ENCODE measurements at regions not wholly inside any gene's neighbourhood (a gene's known extent, or its start where the extent isn't known, plus 50 kb on each side); places are given as distances from the start of the nearest gene placed in this dataset.

DNA sequence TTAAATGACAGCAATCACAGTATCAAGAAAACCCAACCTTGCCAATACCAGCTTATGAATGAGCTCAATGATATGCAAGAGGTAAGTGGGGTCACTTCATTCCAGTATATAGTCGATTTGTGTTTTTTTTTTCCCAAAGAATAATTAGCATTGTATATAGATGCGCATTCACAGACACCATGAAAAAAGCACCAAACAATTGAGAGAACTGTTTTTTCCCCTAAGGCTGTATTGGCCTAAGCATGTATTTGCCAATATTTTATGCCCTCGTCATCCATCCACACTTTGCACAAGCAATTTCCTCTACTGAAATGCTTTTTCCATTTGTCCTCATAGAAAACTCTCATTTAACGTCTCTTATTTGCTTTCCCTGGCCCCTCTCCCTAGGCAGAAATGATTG lies 213.7 kb downstream of the SAMD5 start:
- Mint-ChIP-seq H3K36me3 (no peaks in the 10 kb centered on the region), H3K27me3 (no peaks in the 10 kb centered on the region)

DNA sequence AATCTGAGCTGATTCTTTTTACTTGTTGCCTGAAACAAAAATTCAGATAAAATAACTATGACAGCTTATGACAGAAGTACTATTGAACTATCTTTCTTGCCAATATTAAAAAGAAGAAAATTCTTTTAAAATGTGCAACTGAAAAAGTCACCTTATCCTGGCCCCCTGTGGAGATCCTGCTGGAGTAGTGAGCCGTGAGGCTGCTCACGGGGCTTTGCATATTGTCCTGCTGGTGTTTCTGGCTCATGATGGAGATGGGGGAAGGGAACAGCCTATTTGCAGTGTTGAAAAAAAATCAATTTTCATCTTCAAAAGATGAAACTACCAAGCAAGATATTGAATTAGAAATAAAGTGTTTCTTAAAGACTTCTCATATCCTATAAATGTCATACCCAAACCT lies 216.0 kb downstream of the SAMD5 start:
- Mint-ChIP-seq H3K36me3 (no peaks in the 10 kb centered on the region), H3K4me1 (no peaks in the 10 kb centered on the region), H3K27me3 (no peaks in the 10 kb centered on the region), H3K4me3 (no peak overlapping the region), H3K27ac (no peak overlapping the region), H3K9me3 (peaks cover 4 to 15% (median 4%) of the 10 kb centered on the region in 3 donors)

More for the DNA sequence above, 213.7 kb downstream of the SAMD5 start:
- peaks cover 4 to 16% (median 5%) of the 10 kb centered on the region in 3 donors for H3K9me3 Mint-ChIP-seq
- no peaks in the 10 kb centered on the region for H3K4me1 Mint-ChIP-seq
- H3K27ac Mint-ChIP-seq, result no peak overlapping the region
- H3K4me3 Mint-ChIP-seq, result no peak overlapping the region

DNA sequence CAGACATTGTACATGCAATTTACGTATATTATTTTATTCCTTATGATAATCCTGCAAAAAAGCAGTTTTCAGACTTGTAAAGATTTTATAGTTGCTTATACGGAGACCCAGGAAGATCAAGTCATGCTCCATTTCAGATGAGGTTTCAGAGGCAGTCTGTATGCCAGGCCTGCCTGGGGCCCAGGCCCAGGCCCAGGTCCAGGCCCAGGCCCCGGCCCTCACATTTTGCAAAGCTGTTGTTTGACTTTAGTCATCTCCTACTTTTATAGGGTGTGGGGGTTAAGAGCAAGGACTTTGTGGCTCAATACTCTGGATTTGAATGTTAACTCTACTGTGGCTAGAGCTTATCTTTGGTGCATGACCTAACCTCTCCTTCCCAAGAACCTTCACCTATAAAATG lies 217.9 kb downstream of the SAMD5 start:
- peaks cover 4 to 17% (median 4%) of the 10 kb centered on the region in 3 donors for H3K9me3 Mint-ChIP-seq

DNA sequence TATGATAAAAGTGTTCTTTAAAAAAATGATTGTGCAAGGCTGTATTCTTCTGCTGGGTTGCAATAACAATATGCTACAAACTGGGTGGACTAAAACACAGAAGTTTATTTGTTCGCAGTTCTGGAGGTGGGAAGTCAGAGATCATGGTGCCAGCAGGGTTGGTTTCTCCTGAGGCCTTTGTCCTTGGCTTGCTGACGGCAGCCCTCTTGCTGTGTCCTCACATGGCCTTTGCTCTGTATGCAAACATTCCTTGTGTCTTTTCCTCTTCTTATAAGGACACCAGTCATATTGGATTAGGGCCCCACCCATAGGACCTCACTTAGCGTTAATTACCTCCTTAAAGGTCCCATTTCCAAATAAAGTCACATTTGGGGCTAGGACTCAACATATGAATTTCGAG lies 220.4 kb downstream of the SAMD5 start:
- no peak overlapping the region for H3K4me3 Mint-ChIP-seq
- H3K36me3 Mint-ChIP-seq, result no peaks in the 10 kb centered on the region
- no peaks in the 10 kb centered on the region for H3K27me3 Mint-ChIP-seq
- H3K4me1 Mint-ChIP-seq, result no peaks in the 10 kb centered on the region
- no peak overlapping the region for H3K27ac Mint-ChIP-seq
- H3K9me3 Mint-ChIP-seq, result peaks cover 2 to 8% (median 2%) of the 10 kb centered on the region in 3 donors

More for the DNA sequence above, 217.9 kb downstream of the SAMD5 start:
- H3K27me3 Mint-ChIP-seq, result no peaks in the 10 kb centered on the region
- no peaks in the 10 kb centered on the region for H3K36me3 Mint-ChIP-seq
- H3K4me3 Mint-ChIP-seq, result no peak overlapping the region
- no peaks in the 10 kb centered on the region for H3K4me1 Mint-ChIP-seq
- H3K27ac Mint-ChIP-seq, result no peak overlapping the region

DNA sequence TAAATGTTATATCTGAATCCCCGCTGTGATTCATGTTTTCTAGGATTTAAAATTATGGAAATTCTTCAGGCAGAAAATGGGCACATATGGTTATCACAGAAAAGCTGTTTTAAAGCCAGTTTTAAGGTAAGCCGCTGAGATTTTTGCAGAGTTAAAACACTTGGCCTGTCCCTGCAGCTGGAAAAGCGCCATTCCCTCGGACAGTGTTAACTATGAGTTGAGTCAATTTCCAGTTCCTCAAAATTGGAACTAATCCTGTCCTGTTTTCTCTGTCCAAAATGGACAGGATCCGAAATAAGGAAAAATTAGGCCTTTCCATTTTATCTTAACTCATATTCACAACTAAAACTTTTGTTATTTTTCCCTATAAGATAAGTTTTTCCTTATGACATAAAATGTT lies 225.2 kb downstream of the SAMD5 start:
- H3K4me1 Mint-ChIP-seq, result no peaks in the 10 kb centered on the region
- no peak overlapping the region for H3K27ac Mint-ChIP-seq
- peaks cover 2 to 5% (median 2%) of the 10 kb centered on the region in 3 donors for H3K9me3 Mint-ChIP-seq
- no peak overlapping the region for H3K4me3 Mint-ChIP-seq
- H3K36me3 Mint-ChIP-seq, result no peaks in the 10 kb centered on the region
- H3K27me3 Mint-ChIP-seq, result peaks cover 3% of the 10 kb centered on the region

DNA sequence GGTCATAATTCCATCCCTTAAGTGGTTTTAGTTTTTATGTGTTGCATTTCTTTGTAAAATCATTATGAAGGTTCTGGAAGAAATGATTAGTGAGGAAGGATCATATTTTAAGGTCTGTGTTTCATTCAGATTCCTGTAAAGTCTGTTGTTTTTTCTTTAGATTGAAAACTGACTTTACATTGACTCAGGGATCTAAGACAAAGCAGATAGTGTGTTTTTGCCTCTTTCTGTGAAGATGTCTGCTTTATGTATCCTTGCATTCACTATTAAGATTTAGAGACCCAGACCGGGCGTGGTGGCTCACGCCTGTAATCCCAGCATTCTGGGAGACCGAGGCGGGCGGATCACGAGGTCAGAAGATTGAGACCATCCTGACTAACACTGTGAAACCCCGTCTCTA lies 225.7 kb downstream of the SAMD5 start:
- H3K36me3 Mint-ChIP-seq, result no peaks in the 10 kb centered on the region
- H3K4me1 Mint-ChIP-seq, result no peaks in the 10 kb centered on the region
- H3K4me3 Mint-ChIP-seq, result no peak overlapping the region
- H3K9me3 Mint-ChIP-seq, result peaks cover 2 to 5% (median 2%) of the 10 kb centered on the region in 3 donors
- no peak overlapping the region for H3K27ac Mint-ChIP-seq
- peaks cover 3% of the 10 kb centered on the region for H3K27me3 Mint-ChIP-seq

DNA sequence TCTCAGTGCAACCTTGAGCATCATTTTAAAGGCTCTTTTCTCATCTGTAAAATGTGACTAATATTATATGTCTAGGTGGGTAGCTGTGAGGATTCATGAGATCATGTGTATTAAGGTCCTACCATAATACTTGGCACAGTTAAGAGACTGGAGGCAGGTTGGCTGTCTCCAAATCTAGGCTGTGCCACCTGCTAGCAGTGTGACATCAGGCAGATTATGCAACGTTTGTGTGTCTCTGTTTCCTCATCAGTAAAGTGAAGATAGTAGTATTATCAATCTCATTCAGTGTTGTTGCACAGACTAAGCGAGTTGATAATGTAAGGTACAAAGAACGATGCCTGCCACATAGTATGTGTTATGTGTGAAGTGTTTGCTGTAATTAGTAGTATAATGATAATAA lies 227.4 kb downstream of the SAMD5 start:
- no peaks in the 10 kb centered on the region for H3K4me1 Mint-ChIP-seq
- H3K9me3 Mint-ChIP-seq, result peaks cover 0 to 2% (median 0%) of the 10 kb centered on the region in 3 donors
- peaks cover 3% of the 10 kb centered on the region for H3K27me3 Mint-ChIP-seq
- no peak overlapping the region for H3K4me3 Mint-ChIP-seq
- no peak overlapping the region for H3K27ac Mint-ChIP-seq
- no peaks in the 10 kb centered on the region for H3K36me3 Mint-ChIP-seq

DNA sequence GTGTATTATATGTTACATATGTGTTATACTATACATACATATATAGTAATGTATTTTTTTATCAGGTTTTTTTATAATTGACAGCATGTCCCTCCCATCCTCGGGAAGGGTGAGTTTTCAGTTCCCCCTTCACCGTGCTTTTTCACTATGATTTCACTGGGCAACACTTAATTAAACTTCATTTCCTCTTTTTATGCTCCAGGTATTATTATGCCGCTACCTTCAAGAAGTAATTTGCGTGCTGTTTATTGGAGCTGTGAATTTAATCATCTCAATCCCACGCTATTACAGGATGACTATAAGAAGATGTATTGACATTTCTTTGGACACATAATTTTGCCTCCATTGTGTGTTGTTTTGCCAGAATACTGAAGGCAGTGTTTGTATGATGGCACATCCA lies 228.6 kb downstream of the SAMD5 start:
- no peak overlapping the region for H3K27ac Mint-ChIP-seq

DNA sequence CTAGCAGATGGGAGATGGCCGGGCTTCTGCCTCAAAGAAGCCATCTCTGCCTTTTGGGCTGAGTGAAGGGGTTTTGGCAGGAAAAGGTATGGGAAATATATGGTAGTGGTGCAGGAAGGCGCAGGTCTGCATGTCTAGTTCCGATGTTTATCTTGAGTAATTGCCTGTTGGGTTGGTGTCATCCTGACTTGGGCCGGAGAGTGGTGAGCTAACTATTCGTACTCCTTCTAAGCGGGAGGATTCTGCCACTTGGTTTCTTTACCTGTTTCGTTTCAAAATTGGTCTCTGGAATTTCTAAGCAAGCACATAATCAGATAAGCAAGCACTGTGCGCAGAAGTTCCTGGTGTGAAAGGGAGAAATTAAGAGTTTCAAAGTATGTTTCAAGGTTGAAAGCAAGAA lies 229.6 kb downstream of the SAMD5 start:
- Mint-ChIP-seq H3K9me3 (no peaks in the 10 kb centered on the region), H3K4me1 (no peaks in the 10 kb centered on the region), H3K27ac (no peak overlapping the region), H3K36me3 (no peaks in the 10 kb centered on the region), H3K4me3 (no peak overlapping the region), H3K27me3 (peaks cover 3% of the 10 kb centered on the region)

More for the DNA sequence above, 228.6 kb downstream of the SAMD5 start:
- no peaks in the 10 kb centered on the region for H3K9me3 Mint-ChIP-seq
- H3K36me3 Mint-ChIP-seq, result no peaks in the 10 kb centered on the region
- H3K27me3 Mint-ChIP-seq, result peaks cover 3% of the 10 kb centered on the region
- H3K4me1 Mint-ChIP-seq, result no peaks in the 10 kb centered on the region
- H3K4me3 Mint-ChIP-seq, result no peak overlapping the region

DNA sequence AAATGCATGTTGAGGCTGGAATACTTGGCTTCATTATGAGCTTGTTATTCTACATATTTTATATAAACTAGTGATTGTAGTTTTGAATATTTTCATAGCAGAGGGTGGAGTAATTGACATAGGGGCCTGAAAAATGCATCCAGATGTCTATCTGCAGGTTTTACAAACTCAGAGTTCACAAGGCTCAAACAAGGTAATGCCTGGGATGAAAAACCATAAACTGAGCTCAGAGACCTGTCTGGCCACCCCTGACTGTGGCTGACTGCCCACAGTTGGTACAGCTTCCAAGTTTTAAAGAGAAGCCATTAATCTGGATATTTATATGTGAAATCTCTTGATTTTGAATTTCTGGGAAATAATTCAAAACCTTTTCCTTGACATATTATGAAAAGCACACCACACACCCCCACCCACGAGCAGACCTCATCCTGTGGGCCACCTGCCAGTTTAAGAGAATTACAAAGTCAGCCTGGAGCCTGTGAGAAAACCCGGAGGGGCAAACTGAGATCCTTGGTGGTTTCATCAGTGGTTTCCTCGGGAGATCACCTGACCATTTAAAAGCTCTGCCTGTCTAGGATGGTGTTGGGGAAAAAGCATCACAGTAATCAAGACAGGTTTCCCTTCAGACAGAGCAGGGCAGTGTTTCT lies 230.1 kb downstream of the SAMD5 start:
- no peaks in the 10 kb centered on the region for H3K9me3 Mint-ChIP-seq
- no peak overlapping the region for H3K4me3 Mint-ChIP-seq
- H3K27me3 Mint-ChIP-seq, result peaks cover 3% of the 10 kb centered on the region
- no peaks in the 10 kb centered on the region for H3K36me3 Mint-ChIP-seq
- no peaks in the 10 kb centered on the region for H3K4me1 Mint-ChIP-seq
- H3K27ac Mint-ChIP-seq, result no peak overlapping the region

DNA sequence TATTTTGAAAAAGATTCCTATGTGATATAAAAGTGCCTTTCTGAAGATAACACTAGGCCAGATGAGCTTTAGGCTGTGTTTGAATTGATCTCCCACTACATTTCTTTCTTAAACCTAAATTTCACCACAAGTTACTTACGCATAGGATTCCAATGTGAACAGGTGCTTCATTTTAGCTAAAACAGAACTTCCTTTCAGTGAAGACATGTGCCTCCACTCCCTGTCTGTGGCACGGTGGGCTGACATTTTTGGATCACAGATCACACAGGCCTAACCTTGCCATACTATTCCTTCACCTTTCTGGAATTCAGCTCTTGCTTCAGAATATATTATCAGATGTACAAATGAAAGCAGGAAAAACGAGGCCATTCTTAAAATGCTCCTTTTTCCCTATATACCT lies 231.8 kb downstream of the SAMD5 start:
- Mint-ChIP-seq H3K9me3 (no peaks in the 10 kb centered on the region), H3K27ac (no peak overlapping the region), H3K4me1 (no peaks in the 10 kb centered on the region), H3K36me3 (no peaks in the 10 kb centered on the region), H3K27me3 (peaks cover 3% of the 10 kb centered on the region), H3K4me3 (no peak overlapping the region)

DNA sequence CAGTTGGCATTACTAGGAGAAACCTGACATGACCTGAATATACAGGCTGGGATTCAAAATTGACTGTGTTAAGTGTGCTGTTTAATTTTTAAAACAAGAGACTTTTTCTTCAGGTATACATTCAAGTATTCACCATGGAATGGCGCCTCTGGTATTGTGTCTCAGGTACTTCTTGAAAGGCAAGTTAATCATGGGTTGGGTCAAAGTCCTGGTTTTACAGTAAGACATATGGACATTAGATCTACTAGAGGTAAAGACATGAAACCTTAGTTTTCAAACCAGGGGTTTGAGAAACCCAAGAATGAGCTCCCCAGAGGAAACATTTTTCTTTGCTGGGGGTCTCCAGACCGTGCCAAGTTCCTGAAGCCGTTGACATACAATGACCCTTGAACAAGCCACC lies 232.4 kb downstream of the SAMD5 start:
- H3K36me3 Mint-ChIP-seq, result no peaks in the 10 kb centered on the region
- no peak overlapping the region for H3K27ac Mint-ChIP-seq
- no peaks in the 10 kb centered on the region for H3K9me3 Mint-ChIP-seq
- H3K27me3 Mint-ChIP-seq, result peaks cover 3% of the 10 kb centered on the region
- no peaks in the 10 kb centered on the region for H3K4me1 Mint-ChIP-seq
- no peak overlapping the region for H3K4me3 Mint-ChIP-seq

DNA sequence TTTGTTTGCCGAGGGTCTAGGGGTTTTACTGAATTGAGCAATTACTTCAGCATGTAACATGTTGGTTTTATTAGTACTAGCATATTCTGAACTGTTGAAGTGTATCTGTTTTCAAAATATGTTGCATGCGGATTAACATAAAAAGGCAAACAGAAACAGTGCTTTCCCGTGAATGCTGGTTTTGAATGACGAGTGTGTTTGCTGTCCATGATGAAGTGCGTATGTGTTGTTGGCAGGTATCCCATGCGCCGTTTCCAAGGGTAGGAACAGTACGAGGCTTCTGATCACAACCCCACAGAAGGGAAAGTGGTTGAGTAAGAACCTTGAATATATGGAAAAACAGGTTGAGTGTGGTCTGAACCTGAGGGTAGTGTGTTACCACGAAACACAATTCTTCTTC lies 232.9 kb downstream of the SAMD5 start:
- no peaks in the 10 kb centered on the region for H3K4me1 Mint-ChIP-seq
- no peaks in the 10 kb centered on the region for H3K36me3 Mint-ChIP-seq
- H3K27ac Mint-ChIP-seq, result no peak overlapping the region
- no peak overlapping the region for H3K4me3 Mint-ChIP-seq
- peaks cover 3% of the 10 kb centered on the region for H3K27me3 Mint-ChIP-seq
- H3K9me3 Mint-ChIP-seq, result no peaks in the 10 kb centered on the region

DNA sequence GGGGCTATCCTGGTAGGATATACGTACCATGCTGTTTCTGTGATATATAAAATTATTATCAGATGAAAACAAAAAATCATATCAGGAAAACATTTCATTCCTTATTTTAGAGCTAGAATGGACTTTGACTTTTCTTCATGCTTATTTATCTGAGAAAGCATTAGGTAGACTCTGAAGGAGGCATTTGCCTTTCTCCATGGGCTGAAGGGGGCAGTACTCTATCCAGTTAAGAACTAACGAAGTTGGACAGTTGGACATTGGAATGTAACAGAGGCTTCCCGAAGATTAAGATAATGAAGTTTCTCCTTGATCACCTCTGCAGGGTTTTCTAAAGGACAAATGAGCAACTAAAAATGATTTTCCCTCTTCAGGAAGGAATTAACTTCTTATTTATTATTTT lies 233.9 kb downstream of the SAMD5 start:
- H3K27me3 Mint-ChIP-seq, result peaks cover 3% of the 10 kb centered on the region
- H3K36me3 Mint-ChIP-seq, result no peaks in the 10 kb centered on the region
- no peak overlapping the region for H3K27ac Mint-ChIP-seq
- H3K4me3 Mint-ChIP-seq, result no peak overlapping the region
- no peaks in the 10 kb centered on the region for H3K4me1 Mint-ChIP-seq
- H3K9me3 Mint-ChIP-seq, result no peaks in the 10 kb centered on the region

DNA sequence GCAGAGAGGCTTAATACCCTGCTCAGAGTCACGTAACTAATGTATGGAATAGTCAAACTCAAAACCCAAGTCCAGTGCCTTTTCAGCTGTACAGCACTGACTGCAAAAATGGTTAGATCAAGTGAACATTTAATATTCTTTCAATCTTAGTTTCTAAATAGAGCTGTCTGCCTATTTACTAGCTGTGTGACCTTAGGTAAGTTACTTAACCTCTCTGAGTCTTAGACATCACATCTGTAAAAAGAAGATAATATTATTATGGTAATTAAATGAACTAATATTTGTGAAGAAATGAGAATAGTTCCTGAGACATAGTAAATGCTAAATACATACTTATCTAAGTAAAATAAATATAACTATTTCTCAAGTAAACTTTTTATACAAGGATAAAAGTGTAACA lies 235.5 kb downstream of the SAMD5 start:
- no peak overlapping the region for H3K4me3 Mint-ChIP-seq
- H3K36me3 Mint-ChIP-seq, result no peaks in the 10 kb centered on the region
- no peaks in the 10 kb centered on the region for H3K27me3 Mint-ChIP-seq
- no peaks in the 10 kb centered on the region for H3K4me1 Mint-ChIP-seq
- H3K9me3 Mint-ChIP-seq, result no peaks in the 10 kb centered on the region
- no peak overlapping the region for H3K27ac Mint-ChIP-seq

DNA sequence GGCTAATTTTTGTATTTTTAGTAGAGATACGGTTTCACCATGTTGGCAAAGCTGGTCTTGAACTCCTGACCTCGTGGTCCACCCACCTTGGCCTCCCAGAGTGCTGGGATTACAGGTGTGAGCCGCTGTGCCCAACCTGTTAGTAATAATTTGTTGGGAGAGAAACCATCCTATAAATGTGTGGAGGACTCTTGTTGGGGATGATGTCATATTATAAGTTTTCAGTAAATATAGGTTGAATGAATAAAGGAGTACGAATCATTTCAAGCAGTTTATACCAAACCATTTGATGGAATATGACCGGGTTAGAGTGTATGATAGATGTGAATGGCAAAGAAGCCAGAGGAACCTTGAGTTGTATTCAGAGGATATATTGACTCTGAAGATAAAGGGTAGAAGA lies 240.8 kb downstream of the SAMD5 start:
- H3K27ac Mint-ChIP-seq, result no peak overlapping the region
- H3K4me1 Mint-ChIP-seq, result no peaks in the 10 kb centered on the region
- no peak overlapping the region for H3K4me3 Mint-ChIP-seq
- no peaks in the 10 kb centered on the region for H3K36me3 Mint-ChIP-seq
- peaks cover 0 to 3% (median 0%) of the 10 kb centered on the region in 3 donors for H3K9me3 Mint-ChIP-seq
- H3K27me3 Mint-ChIP-seq, result no peaks in the 10 kb centered on the region
